ENCODE measurements at regions not wholly inside any gene's neighbourhood (a gene's known extent, or its start where the extent isn't known, plus 50 kb on each side); places are given as distances from the start of the nearest gene placed in this dataset.
A peak's percentile ranks its signal among the peaks of the same experiment; 100 is the strongest.

- DNase-seq (ENCODE audit: low read depth in 2 of 2), result no peak
- TF ChIP-seq CTCF (IDR thresholded peaks at IDR 0.05; ENCODE audit: low read depth, low read length), result no peak
- no peak overlapping the region for H3K4me3 ChIP-seq (replicated peaks in 1 of 2; ENCODE audit: low read depth in 2 of 2, low read length in 2 of 2)
Measured at GRCh38 chrX:42943051-42943974, 165.3 kb upstream of the PPP1R2C start.

- H3K4me3 ChIP-seq (replicated peaks in 1 of 2; ENCODE audit: low read depth in 2 of 2, low read length in 2 of 2), result no peak overlapping the region
- no peak for TF ChIP-seq CTCF (IDR thresholded peaks at IDR 0.05; ENCODE audit: low read depth, low read length)
- DNase-seq (ENCODE audit: low read depth in 2 of 2), result no peak
Measured at GRCh38 chrX:42944381-42944998, 166.5 kb upstream of the PPP1R2C start.

- no peak overlapping the region for H3K4me3 ChIP-seq (replicated peaks in 1 of 2; ENCODE audit: low read depth in 2 of 2, low read length in 2 of 2)
- DNase-seq (ENCODE audit: low read depth in 2 of 2), result no peak
- TF ChIP-seq CTCF (IDR thresholded peaks at IDR 0.05; ENCODE audit: low read depth, low read length), result no peak
Measured at GRCh38 chrX:42946544-42947194, 168.7 kb upstream of the PPP1R2C start.

GRCh38 chrX:42948723-42949657 lies 171.0 kb upstream of the PPP1R2C start:
- no peak overlapping the region for H3K4me3 ChIP-seq (replicated peaks in 1 of 2; ENCODE audit: low read depth in 2 of 2, low read length in 2 of 2)
- TF ChIP-seq CTCF (IDR thresholded peaks at IDR 0.05; ENCODE audit: low read depth, low read length), result no peak
- DNase-seq (ENCODE audit: low read depth in 2 of 2), result peak in 1 of 2 donors; percentile 12

GRCh38 chrX:42951747-42952146 lies 173.8 kb upstream of the PPP1R2C start:
- DNase-seq (ENCODE audit: low read depth in 2 of 2), result no peak
- no peak overlapping the region for H3K4me3 ChIP-seq (replicated peaks in 1 of 2; ENCODE audit: low read depth in 2 of 2, low read length in 2 of 2)
- no peak for TF ChIP-seq CTCF (IDR thresholded peaks at IDR 0.05; ENCODE audit: low read depth, low read length)

GRCh38 chrX:42952621-42953020 lies 174.7 kb upstream of the PPP1R2C start:
- DNase-seq (ENCODE audit: low read depth in 2 of 2), result no peak
- H3K4me3 ChIP-seq (replicated peaks in 1 of 2; ENCODE audit: low read depth in 2 of 2, low read length in 2 of 2), result no peak overlapping the region
- TF ChIP-seq CTCF (IDR thresholded peaks at IDR 0.05; ENCODE audit: low read depth, low read length), result no peak

All from cardiac fibroblast (primary cell).